ENCODE measurements at regions not wholly inside any gene's neighbourhood (a gene's known extent, or its start where the extent isn't known, plus 50 kb on each side); places are given as distances from the start of the nearest gene placed in this dataset.

GRCh38 chr12:5197131-5197530 is 153.5 kb downstream of the KCNA5 start:
- TF ChIP-seq CTCF (conservative IDR thresholded peaks at IDR 0.05; ENCODE audit: low read depth in 2 of 2) (no peak), EZH2 (IDR thresholded peaks at IDR 0.05; ENCODE audit: low read depth, unreplicated experiment) (no peak), POLR2AphosphoS5 (IDR thresholded peaks at IDR 0.05; ENCODE audit: low read depth) (no peak), JUNB (IDR thresholded peaks at IDR 0.05; ENCODE audit: unreplicated experiment) (no peak), EZH2phosphoT487 (IDR thresholded peaks at IDR 0.05; ENCODE audit: unreplicated experiment) (no peak), NANOG (IDR thresholded peaks at IDR 0.05; ENCODE audit: borderline replicate concordance) (no peak), REST (IDR thresholded peaks at IDR 0.05; ENCODE audit: unreplicated experiment) (no peak), ZNF462 (CRISPR knock-in tag; IDR thresholded peaks at IDR 0.05) (no peak), ZNF331 (CRISPR knock-in tag; IDR thresholded peaks at IDR 0.05; ENCODE audit: low read depth) (no peak), ETS1 (IDR thresholded peaks at IDR 0.05) (no peak), CREB1 (CRISPR knock-in tag; IDR thresholded peaks at IDR 0.05; ENCODE audit: low read depth) (no peak), ZNF114 (CRISPR knock-in tag; IDR thresholded peaks at IDR 0.05) (no peak)
